SJCRH30 (cell line): ENCODE measurements at regions not wholly inside any gene's neighbourhood (a gene's known extent, or its start where the extent isn't known, plus 50 kb on each side); places are given as distances from the start of the nearest gene placed in this dataset.
"Not testable (repeated sequence)": the region's sequence is repeated elsewhere in the genome, so short reads cannot be mapped to it uniquely, and the experiment has no call there.

Source experiments
- DNase-seq, 2 experiments: peaks; one replicate each; pipeline ENCODE4 v3.0.0-alpha.2; 2015 to 2020
- H3K27ac ChIP-seq: fragments of 250-450 bp; sonication (Bioruptor Pico); 2 replicates; pipeline ENCODE4 v1.5.1; 2020; ENCODE audit warnings: mild to moderate bottlenecking, moderate library complexity
- H3K27me3 ChIP-seq: fragments of 250-450 bp; sonication (Bioruptor Pico); 2 replicates; pipeline ENCODE4 v1.5.1; 2020; ENCODE audit warnings: mild to moderate bottlenecking, moderate library complexity
- H3K36me3 ChIP-seq: fragments of 250-450 bp; sonication (Bioruptor Pico); 2 replicates; pipeline ENCODE4 v1.5.1; 2020; ENCODE audit warnings: mild to moderate bottlenecking, moderate library complexity
- H3K4me1 ChIP-seq: fragments of 250-450 bp; sonication (Bioruptor Pico); 2 replicates; pipeline ENCODE4 v1.5.1; 2020; ENCODE audit warnings: mild to moderate bottlenecking, moderate library complexity
- H3K4me3 ChIP-seq: fragments of 250-450 bp; sonication (Bioruptor Pico); 2 replicates; pipeline ENCODE4 v1.5.1; 2020; ENCODE audit warnings: mild to moderate bottlenecking, moderate library complexity
- H3K9me3 ChIP-seq: fragments of 250-450 bp; sonication (Bioruptor Pico); replicated peaks from 2 replicates; pipeline ENCODE4 v1.5.1; 2020; ENCODE audit warnings: mild to moderate bottlenecking, moderate library complexity

GRCh38 chr2:111492995-111493719 lies 372.4 kb downstream of the BCL2L11 start:
- not testable (repeated sequence) for H3K36me3 ChIP-seq, H3K9me3 ChIP-seq, H3K27me3 ChIP-seq, DNase-seq, H3K4me1 ChIP-seq
- H3K4me3 ChIP-seq, result peak overlapping the region; percentile 56
- H3K27ac ChIP-seq, result peak overlapping the region; percentile 33; the same call in 1 of the 2 replicates

- H3K4me1 ChIP-seq, H3K36me3 ChIP-seq, H3K27me3 ChIP-seq, H3K9me3 ChIP-seq: not testable (repeated sequence)
- DNase-seq, result peak; percentile 11 to 17
- Histone ChIP-seq H3K27ac (peak overlapping the region; percentile 33; the same call in 1 of the 2 replicates), H3K4me3 (peak overlapping the region; percentile 56)
Measured at GRCh38 chr2:111493720-111494078, 373.0 kb downstream of the BCL2L11 start.

- not testable (repeated sequence) for H3K27me3 ChIP-seq, H3K4me3 ChIP-seq, H3K27ac ChIP-seq, H3K36me3 ChIP-seq, H3K4me1 ChIP-seq, H3K9me3 ChIP-seq
- peak in 1 of 2 experiments; percentile 19 for DNase-seq
Measured at GRCh38 chr2:111494288-111494980, 373.7 kb downstream of the BCL2L11 start.

GRCh38 chr2:111494981-111495315 lies 374.2 kb downstream of the BCL2L11 start:
- not testable (repeated sequence) for H3K27ac ChIP-seq, H3K36me3 ChIP-seq, H3K9me3 ChIP-seq, H3K4me1 ChIP-seq, DNase-seq, H3K27me3 ChIP-seq, H3K4me3 ChIP-seq

GRCh38 chr2:111495636-111496035 lies 374.9 kb downstream of the BCL2L11 start:
- H3K27ac ChIP-seq, H3K36me3 ChIP-seq, H3K4me3 ChIP-seq, H3K9me3 ChIP-seq, H3K27me3 ChIP-seq, H3K4me1 ChIP-seq: not testable (repeated sequence)
- peak; percentile 29 to 30 for DNase-seq

GRCh38 chr2:111496176-111496575 lies 375.5 kb downstream of the BCL2L11 start:
- not testable (repeated sequence) for H3K4me1 ChIP-seq, H3K9me3 ChIP-seq, H3K36me3 ChIP-seq, H3K27ac ChIP-seq, H3K4me3 ChIP-seq, H3K27me3 ChIP-seq
- DNase-seq, result peak in 1 of 2 experiments; percentile 25

DNA sequence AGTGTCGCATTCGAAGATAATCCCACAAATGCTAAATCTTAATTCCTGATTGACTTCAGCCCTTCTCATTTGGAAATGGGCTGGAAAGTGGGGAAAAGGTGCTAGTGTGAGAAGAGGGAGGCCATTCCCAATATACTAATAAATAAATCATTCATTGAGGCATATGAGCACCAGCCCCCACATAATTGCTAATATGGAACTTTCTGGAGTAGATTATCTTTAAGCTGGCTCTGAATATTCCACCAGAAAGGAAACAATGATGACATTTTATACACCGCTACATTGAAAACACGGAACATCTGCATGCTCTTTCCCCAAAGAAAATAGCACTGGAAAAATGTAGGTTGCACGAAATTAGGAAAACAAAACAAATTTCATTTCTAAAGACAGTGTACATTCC lies 376.1 kb downstream of the BCL2L11 start:
- not testable (repeated sequence) for H3K4me3 ChIP-seq, H3K36me3 ChIP-seq, H3K27ac ChIP-seq, H3K27me3 ChIP-seq, DNase-seq, H3K4me1 ChIP-seq, H3K9me3 ChIP-seq

- DNase-seq, H3K9me3 ChIP-seq, H3K27me3 ChIP-seq, H3K27ac ChIP-seq, H3K36me3 ChIP-seq, H3K4me3 ChIP-seq, H3K4me1 ChIP-seq: not testable (repeated sequence)
Measured at GRCh38 chr2:111497270-111497669, 376.6 kb downstream of the BCL2L11 start.

DNA sequence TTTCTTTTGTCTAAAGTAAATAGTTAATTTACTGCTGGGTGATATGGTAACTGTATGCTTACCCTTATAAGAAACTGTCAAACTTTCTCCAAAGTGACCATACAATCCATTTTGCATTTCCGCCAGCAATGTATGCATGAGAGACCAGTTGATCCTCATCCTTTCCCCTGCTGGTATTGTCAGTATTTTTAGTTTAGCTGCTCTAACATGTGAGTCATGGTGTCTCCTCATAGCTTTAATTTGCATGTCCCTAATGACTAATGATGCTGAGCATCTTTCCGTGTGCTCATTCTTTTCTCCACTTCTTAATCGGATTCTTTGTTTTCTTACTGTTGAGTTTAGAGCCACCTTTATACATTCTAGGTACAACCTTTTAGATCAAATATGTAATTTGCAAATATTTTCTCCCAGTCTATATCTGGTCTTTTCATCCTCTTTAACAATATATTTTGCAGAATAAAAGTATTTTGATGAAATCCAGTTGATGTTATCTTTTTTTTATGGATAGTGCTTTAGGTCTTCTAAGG lies 379.9 kb downstream of the BCL2L11 start:
- not testable (repeated sequence) for H3K27me3 ChIP-seq, H3K36me3 ChIP-seq, H3K9me3 ChIP-seq, H3K4me3 ChIP-seq, H3K4me1 ChIP-seq, H3K27ac ChIP-seq, DNase-seq

GRCh38 chr2:111503844-111504570 lies 380.0 kb downstream of the ANAPC1 start:
- not testable (repeated sequence) for H3K4me1 ChIP-seq, H3K4me3 ChIP-seq, H3K27ac ChIP-seq, DNase-seq, H3K36me3 ChIP-seq, H3K27me3 ChIP-seq, H3K9me3 ChIP-seq

DNA sequence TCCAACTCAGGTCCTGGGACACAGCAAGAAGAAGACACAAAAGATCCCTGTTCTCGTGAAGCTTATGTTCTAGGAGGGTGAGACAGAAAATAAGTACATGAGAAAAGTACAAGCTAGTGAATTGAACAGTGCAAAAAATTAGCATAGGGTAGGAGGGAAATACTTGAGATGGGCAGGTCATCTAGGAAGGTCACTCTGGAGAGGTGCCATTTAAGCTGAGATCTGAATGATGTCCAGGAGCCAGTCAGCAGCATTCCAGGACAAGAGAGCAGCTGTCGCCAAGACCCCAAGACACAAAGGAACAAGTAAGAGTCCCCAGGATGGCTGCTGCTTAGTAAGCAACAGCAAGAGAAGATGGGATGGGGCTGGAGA lies 379.4 kb downstream of the ANAPC1 start:
- H3K4me3 ChIP-seq, H3K27ac ChIP-seq, DNase-seq, H3K36me3 ChIP-seq, H3K4me1 ChIP-seq, H3K27me3 ChIP-seq, H3K9me3 ChIP-seq: not testable (repeated sequence)

DNA sequence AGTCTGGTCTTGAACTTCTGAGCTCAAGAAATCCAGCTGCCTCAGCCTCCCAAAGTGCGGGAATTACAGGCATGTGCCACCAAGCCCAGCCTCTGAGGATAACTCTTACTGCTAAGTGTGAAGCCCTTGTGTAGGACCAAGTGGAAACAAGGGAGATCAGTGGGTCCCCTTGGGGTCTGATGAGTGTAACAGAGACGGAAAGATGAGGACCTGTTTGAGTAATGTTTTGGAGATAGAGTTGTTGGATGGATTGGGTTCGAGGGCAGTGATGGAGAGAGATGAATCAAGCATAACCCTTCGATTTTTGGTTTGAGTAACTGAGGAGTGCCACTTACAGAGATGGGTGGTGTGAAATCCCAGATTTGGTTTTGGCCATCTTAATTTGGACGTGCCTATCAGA lies 378.7 kb downstream of the ANAPC1 start:
- H3K36me3 ChIP-seq, H3K4me1 ChIP-seq, H3K27ac ChIP-seq, DNase-seq, H3K4me3 ChIP-seq, H3K9me3 ChIP-seq, H3K27me3 ChIP-seq: not testable (repeated sequence)

- H3K9me3 ChIP-seq, H3K36me3 ChIP-seq, H3K4me1 ChIP-seq, DNase-seq, H3K27me3 ChIP-seq, H3K4me3 ChIP-seq, H3K27ac ChIP-seq: not testable (repeated sequence)
Measured at GRCh38 chr2:111506936-111507335, 377.1 kb downstream of the ANAPC1 start.

DNA sequence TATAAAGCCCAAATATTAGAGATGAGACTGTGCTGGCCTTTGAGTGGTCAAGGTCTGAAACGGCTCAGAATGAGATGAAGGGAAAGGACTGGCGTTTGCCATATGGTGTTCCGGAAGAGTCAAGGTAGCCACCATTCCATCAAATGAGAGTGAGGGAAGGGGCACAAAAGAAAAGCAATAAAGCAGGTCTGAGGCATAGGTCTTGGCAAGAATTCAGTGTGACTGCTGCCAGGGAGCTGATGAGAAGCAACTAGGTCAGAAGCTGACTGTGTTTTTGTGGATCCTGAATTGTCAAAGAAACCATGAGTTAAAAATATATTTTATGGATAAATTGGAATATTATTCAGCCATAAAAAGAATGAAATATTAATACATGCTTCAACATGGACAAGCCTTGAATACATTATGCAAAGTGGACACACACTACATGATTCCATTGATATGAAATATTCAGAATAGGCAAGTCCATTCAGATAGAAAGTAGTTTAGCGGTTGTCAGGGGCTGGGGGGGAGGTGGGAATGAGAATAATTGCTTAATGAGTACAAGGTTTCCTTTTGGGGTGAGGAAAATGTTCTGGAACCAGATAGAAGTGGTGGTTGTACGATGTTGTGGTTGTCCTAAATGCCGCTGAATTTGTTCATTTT lies 374.6 kb downstream of the ANAPC1 start:
- not testable (repeated sequence) for H3K9me3 ChIP-seq, DNase-seq, H3K4me3 ChIP-seq, H3K27me3 ChIP-seq, H3K27ac ChIP-seq, H3K36me3 ChIP-seq, H3K4me1 ChIP-seq

GRCh38 chr2:111510384-111510783 lies 373.6 kb downstream of the ANAPC1 start:
- not testable (repeated sequence) for H3K4me1 ChIP-seq, H3K27ac ChIP-seq, H3K36me3 ChIP-seq, H3K27me3 ChIP-seq, H3K9me3 ChIP-seq, DNase-seq, H3K4me3 ChIP-seq
